Trophoblast cell (in vitro differentiated cells and primary cell): ENCODE measurements at regions not wholly inside any gene's neighbourhood (a gene's known extent, or its start where the extent isn't known, plus 50 kb on each side); places are given as distances from the start of the nearest gene placed in this dataset.

Experiments
- DNase-seq, 2 donors: peaks; one replicate each; pipeline ENCODE4 v3.0.0-alpha.2; 2016
- H2AFZ ChIP-seq: 2 replicates; pipeline ENCODE4 v1.6.1; 2013; ENCODE audit warnings: low read length, moderate library complexity, mild to moderate bottlenecking; ENCODE audit not compliant: insufficient read depth, poor library complexity
- H2AK5ac ChIP-seq: 2 replicates; pipeline ENCODE4 v1.6.1; 2013; ENCODE audit warnings: mild to moderate bottlenecking, low read length
- H2BK120ac ChIP-seq: 2 replicates; pipeline ENCODE4 v1.6.1; 2013; ENCODE audit warnings: low read length, mild to moderate bottlenecking, moderate library complexity; ENCODE audit not compliant: insufficient read depth, poor library complexity
- H2BK12ac ChIP-seq: 2 replicates; pipeline ENCODE4 v1.6.1; 2013; ENCODE audit warnings: mild to moderate bottlenecking, low read length, moderate library complexity
- H2BK5ac ChIP-seq: 2 replicates; pipeline ENCODE4 v1.6.1; 2013; ENCODE audit warnings: low read length, low read depth, moderate library complexity, mild to moderate bottlenecking; ENCODE audit not compliant: poor library complexity
- H3K14ac ChIP-seq: 2 replicates; pipeline ENCODE4 v1.6.1; 2013; ENCODE audit warnings: mild to moderate bottlenecking, low read length
- H3K18ac ChIP-seq: 2 replicates; pipeline ENCODE4 v1.6.1; 2013; ENCODE audit warnings: mild to moderate bottlenecking, low read length
- H3K23ac ChIP-seq: 2 replicates; pipeline ENCODE4 v1.6.1; 2013; ENCODE audit warnings: low read length
- H3K27ac ChIP-seq: 2 replicates; pipeline ENCODE4 v1.5.1; 2013; ENCODE audit warnings: low read depth, mild to moderate bottlenecking, inconsistent platforms, low read length, moderate library complexity
- H3K27me3 ChIP-seq: 2 replicates; pipeline ENCODE4 v1.6.1; 2013; ENCODE audit warnings: inconsistent platforms, mild to moderate bottlenecking, low read length, moderate library complexity; ENCODE audit not compliant: insufficient read depth
- H3K36me3 ChIP-seq, 2 experiments: 1 replicate in 1 of 2; 2 replicates in 1 of 2; pipeline ENCODE4 v1.6.1; 2013; ENCODE audit warnings: low read length in 2 of 2, mild to moderate bottlenecking in 2 of 2, moderate library complexity in 1 of 2; ENCODE audit not compliant: insufficient read depth in 2 of 2, control insufficient read depth in 1 of 2
- H3K4ac ChIP-seq: 2 replicates; pipeline ENCODE4 v1.6.1; 2013; ENCODE audit warnings: low read depth, mild to moderate bottlenecking, low read length, moderate library complexity
- H3K4me1 ChIP-seq, 2 experiments: 1 replicate in 1 of 2; 2 replicates in 1 of 2; pipeline ENCODE4 v1.6.1; 2013; ENCODE audit warnings: low read length in 2 of 2, mild to moderate bottlenecking in 2 of 2, moderate library complexity in 1 of 2; ENCODE audit not compliant: insufficient read depth in 2 of 2, control insufficient read depth in 1 of 2
- H3K4me2 ChIP-seq: 2 replicates; pipeline ENCODE4 v1.6.1; 2013; ENCODE audit warnings: inconsistent platforms, mild to moderate bottlenecking, low read length, moderate library complexity
- H3K4me3 ChIP-seq: 2 replicates; pipeline ENCODE4 v1.5.1; 2013; ENCODE audit warnings: mild to moderate bottlenecking, low read depth, low read length, inconsistent platforms
- H3K79me1 ChIP-seq: one replicate; pipeline ENCODE4 v1.6.1; 2013; ENCODE audit warnings: low read length
- H3K79me2 ChIP-seq: 2 replicates; pipeline ENCODE4 v1.6.1; 2013; ENCODE audit warnings: low read length, mild to moderate bottlenecking; ENCODE audit not compliant: control insufficient read depth, insufficient read depth, poor library complexity
- H3K9ac ChIP-seq: 2 replicates; pipeline ENCODE4 v1.6.1; 2013; ENCODE audit warnings: mild to moderate bottlenecking, low read length
- H3K9me3 ChIP-seq: 2 replicates; pipeline ENCODE4 v1.6.1; 2013; ENCODE audit warnings: low read depth, mild to moderate bottlenecking, control low read depth, inconsistent platforms, low read length; ENCODE audit not compliant: insufficient read depth
- H4K12ac ChIP-seq: 2 replicates; pipeline ENCODE4 v1.6.1; 2013; ENCODE audit warnings: low read depth, mild to moderate bottlenecking, low read length, moderate library complexity
- H4K8ac ChIP-seq: 2 replicates; pipeline ENCODE4 v1.6.1; 2013; ENCODE audit warnings: low read depth, mild to moderate bottlenecking, low read length, moderate library complexity
- H4K91ac ChIP-seq: one replicate; pipeline ENCODE4 v1.6.1; 2013; ENCODE audit warnings: low read depth, mild to moderate bottlenecking, low read length, moderate library complexity
- WGBS: extraction: QIAGEN DNeasy Blood & Tissue Kit; methylation state at CpG from one replicate; pipeline ENCODE4 v1.1.7; 2013; ENCODE audit warnings: missing lambda C conversion rate; ENCODE audit not compliant: insufficient read length, insufficient coverage; ENCODE audit errors: extremely low coverage; 5-methylcytosine and 5-hydroxymethylcytosine counted together

GRCh38 chr7:155992107-155992506, 179.8 kb upstream of the SHH start:
- Histone ChIP-seq H3K4me1 (no peaks in the 10 kb centered on the region), H3K27ac (no peak overlapping the region), H3K9ac (no peak overlapping the region), H3K27me3 (no peaks in the 10 kb centered on the region), H3K79me1 (no peaks in the 10 kb centered on the region), H3K36me3 (no peaks in the 10 kb centered on the region), H2BK12ac (no peak overlapping the region), H4K12ac (no peak overlapping the region), H3K9me3 (peaks cover 30% of the 10 kb centered on the region), H4K8ac (no peak overlapping the region), H2BK5ac (no peak overlapping the region), H3K79me2 (no peaks in the 10 kb centered on the region), H4K91ac (no peak overlapping the region), H2AK5ac (no peak overlapping the region), H3K4me2 (no peak overlapping the region), H2AFZ (no peak overlapping the region), H3K4me3 (no peak overlapping the region), H2BK120ac (no peak overlapping the region), H3K4ac (no peak overlapping the region), H3K14ac (no peak overlapping the region), H3K18ac (no peak overlapping the region), H3K23ac (no peak overlapping the region)
- DNase-seq = no peak
- no CpG with 5 or more reads among the region's 5 CpGs for WGBS

DNA sequence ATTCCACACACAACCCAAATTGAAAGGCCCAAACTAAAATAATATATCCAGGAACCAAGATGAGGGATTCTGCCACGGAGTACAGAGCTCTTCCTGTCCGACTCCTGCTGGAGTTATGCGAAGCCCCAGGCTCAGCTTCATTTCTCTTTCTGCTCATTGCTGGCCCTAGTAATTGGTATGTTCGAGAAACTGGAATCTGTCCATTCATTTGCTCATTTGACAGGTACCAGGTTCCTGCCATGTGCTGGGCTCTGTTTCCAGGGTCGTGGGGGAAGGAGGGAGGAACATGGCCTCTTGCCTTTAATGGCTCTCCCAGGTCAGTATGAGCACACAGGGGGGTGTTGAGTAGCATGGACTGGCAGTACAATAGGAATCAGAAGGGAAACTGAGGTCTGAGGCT, 179.2 kb upstream of the SHH start:
- Histone ChIP-seq H3K18ac (no peak overlapping the region), H3K23ac (no peak overlapping the region), H2BK12ac (no peak overlapping the region), H2BK5ac (no peak overlapping the region), H4K8ac (no peak overlapping the region), H3K4me2 (no peak overlapping the region), H3K9ac (no peak overlapping the region), H3K36me3 (no peaks in the 10 kb centered on the region), H3K9me3 (peaks cover 33% of the 10 kb centered on the region), H2AFZ (no peak overlapping the region), H3K14ac (no peak overlapping the region), H3K4me3 (no peak overlapping the region), H4K91ac (no peak overlapping the region), H3K79me2 (no peaks in the 10 kb centered on the region), H2BK120ac (no peak overlapping the region), H4K12ac (no peak overlapping the region), H3K4ac (no peak overlapping the region), H3K27me3 (no peaks in the 10 kb centered on the region), H3K79me1 (no peaks in the 10 kb centered on the region), H2AK5ac (no peak overlapping the region), H3K27ac (no peak overlapping the region), H3K4me1 (no peaks in the 10 kb centered on the region)
- DNase-seq = no peak
- WGBS = no CpG with 5 or more reads among the region's 5 CpGs

GRCh38 chr7:155988416-155988815, 176.2 kb upstream of the SHH start:
- H3K9ac ChIP-seq = no peak overlapping the region
- H2BK12ac ChIP-seq = no peak overlapping the region
- H3K4me2 ChIP-seq = no peak overlapping the region
- DNase-seq = no peak
- peaks cover 39% of the 10 kb centered on the region for H3K9me3 ChIP-seq
- H4K12ac ChIP-seq = no peak overlapping the region
- H2AFZ ChIP-seq = no peak overlapping the region
- H3K4ac ChIP-seq = no peak overlapping the region
- no peak overlapping the region for H3K4me3 ChIP-seq
- H3K23ac ChIP-seq = no peak overlapping the region
- WGBS = no CpG with 5 or more reads among the region's 6 CpGs
- no peaks in the 10 kb centered on the region for H3K4me1 ChIP-seq
- H4K91ac ChIP-seq = no peak overlapping the region
- H3K36me3 ChIP-seq = no peaks in the 10 kb centered on the region
- no peak overlapping the region for H2AK5ac ChIP-seq
- no peak overlapping the region for H4K8ac ChIP-seq
- H2BK120ac ChIP-seq = no peak overlapping the region
- H3K79me1 ChIP-seq = no peaks in the 10 kb centered on the region
- H3K14ac ChIP-seq = no peak overlapping the region
- no peaks in the 10 kb centered on the region for H3K79me2 ChIP-seq
- no peak overlapping the region for H3K27ac ChIP-seq
- no peaks in the 10 kb centered on the region for H3K27me3 ChIP-seq
- H2BK5ac ChIP-seq = no peak overlapping the region
- H3K18ac ChIP-seq = no peak overlapping the region

- H3K27ac ChIP-seq = no peak overlapping the region
Observed at GRCh38 chr7:155987681-155988235, 175.5 kb upstream of the SHH start.

More at GRCh38 chr7:155987681-155988235, 175.5 kb upstream of the SHH start:
- Histone ChIP-seq H2BK5ac (no peak overlapping the region), H2BK120ac (no peak overlapping the region), H3K79me2 (no peaks in the 10 kb centered on the region), H3K18ac (no peak overlapping the region), H4K12ac (no peak overlapping the region), H3K23ac (no peak overlapping the region), H3K9ac (no peak overlapping the region), H3K4ac (no peak overlapping the region), H3K9me3 (peaks cover 36% of the 10 kb centered on the region), H4K91ac (no peak overlapping the region), H3K4me2 (no peak overlapping the region), H3K27me3 (no peaks in the 10 kb centered on the region), H3K79me1 (no peaks in the 10 kb centered on the region), H3K14ac (no peak overlapping the region), H2AK5ac (no peak overlapping the region), H3K4me3 (no peak overlapping the region), H2AFZ (no peak overlapping the region), H3K36me3 (no peaks in the 10 kb centered on the region), H4K8ac (no peak overlapping the region), H3K4me1 (no peaks in the 10 kb centered on the region), H2BK12ac (no peak overlapping the region)
- DNase-seq = no peak
- WGBS = no CpG with 5 or more reads among the region's 5 CpGs
